Stomach (tissue), 4 donors: ENCODE measurements at regions not wholly inside any gene's neighbourhood (a gene's known extent, or its start where the extent isn't known, plus 50 kb on each side); places are given as distances from the start of the nearest gene placed in this dataset.

Source experiments
- POLR2A ChIP-seq, 4 donors: fragments of 450-650 bp; IDR thresholded peaks; one replicate each; pipeline ENCODE4 v1.6.1; 2016; ENCODE audit warnings: antibody characterized with exemption in 4 of 4, control low read depth in 2 of 4, mild to moderate bottlenecking in 1 of 4, moderate library complexity in 1 of 4
- POLR2AphosphoS5 ChIP-seq, 3 donors: sonication (generic); formaldehyde crosslinking; IDR thresholded peaks; one replicate each; pipeline ENCODE4 v1.6.1; 2016; ENCODE audit warnings: antibody characterized with exemption in 3 of 3

DNA sequence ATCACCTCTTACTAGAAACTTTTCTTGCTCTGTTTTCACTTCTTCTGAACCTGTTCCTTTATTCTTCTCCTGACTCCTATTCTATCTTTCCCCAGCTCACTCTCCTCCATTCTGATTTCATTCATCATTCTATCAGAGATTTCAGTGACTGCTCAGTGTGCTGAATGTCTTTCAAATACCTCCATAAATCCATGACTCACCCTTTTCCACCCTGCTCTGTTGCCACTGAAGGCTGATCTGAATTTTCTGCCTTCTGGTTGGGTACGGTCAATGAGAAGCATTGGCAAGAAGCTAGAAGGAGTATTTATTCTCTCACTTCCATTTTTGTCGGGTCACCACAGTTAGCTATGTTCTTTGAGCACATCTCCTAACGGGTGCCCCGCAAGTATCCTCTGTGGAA lies 265.9 kb downstream of the CBLL2 start:
- no peak for TF ChIP-seq POLR2A (IDR thresholded peaks at IDR 0.05)
- TF ChIP-seq POLR2AphosphoS5 (IDR thresholded peaks at IDR 0.05) = no peak
